ENCODE measurements at regions not wholly inside any gene's neighbourhood (a gene's known extent, or its start where the extent isn't known, plus 50 kb on each side); places are given as distances from the start of the nearest gene placed in this dataset.

- TF ChIP-seq CTCF (IDR thresholded peaks at IDR 0.05) (no peak), POLR2A (IDR thresholded peaks at IDR 0.05) (no peak), EP300 (IDR thresholded peaks at IDR 0.05) (no peak)
Measured at GRCh38 chr4:123807866-123808265, 411.3 kb downstream of the SPRY1 start.
